ENCODE measurements at regions not wholly inside any gene's neighbourhood (a gene's known extent, or its start where the extent isn't known, plus 50 kb on each side); places are given as distances from the start of the nearest gene placed in this dataset.

- H3K9me3 Mint-ChIP-seq (ENCODE audit: low read depth), result no peaks in the 10 kb centered on the region
- no peaks in the 10 kb centered on the region for H3K36me3 Mint-ChIP-seq
- no peaks in the 10 kb centered on the region for H3K4me1 Mint-ChIP-seq (ENCODE audit: low read depth)
- no peak overlapping the region for H3K4me3 Mint-ChIP-seq
- no peaks in the 10 kb centered on the region for H3K27me3 Mint-ChIP-seq
- no peak overlapping the region for H3K27ac Mint-ChIP-seq
Observed at GRCh38 chr10:57303566-57303965, 942.5 kb upstream of the ZWINT start.

- no peaks in the 10 kb centered on the region for H3K4me1 Mint-ChIP-seq (ENCODE audit: low read depth)
Observed at GRCh38 chr10:57300718-57301117, 939.7 kb upstream of the ZWINT start.

GRCh38 chr10:57294698-57295097 is 933.6 kb upstream of the ZWINT start:
- no peak overlapping the region for H3K4me3 Mint-ChIP-seq
- H3K9me3 Mint-ChIP-seq (ENCODE audit: low read depth), result peaks cover 5% of the 10 kb centered on the region
- no peaks in the 10 kb centered on the region for H3K27me3 Mint-ChIP-seq
- H3K36me3 Mint-ChIP-seq, result no peaks in the 10 kb centered on the region
- no peak overlapping the region for H3K27ac Mint-ChIP-seq
- no peaks in the 10 kb centered on the region for H3K4me1 Mint-ChIP-seq (ENCODE audit: low read depth)

More at GRCh38 chr10:57300718-57301117, 939.7 kb upstream of the ZWINT start:
- H3K36me3 Mint-ChIP-seq, result no peaks in the 10 kb centered on the region
- no peaks in the 10 kb centered on the region for H3K27me3 Mint-ChIP-seq
- H3K4me3 Mint-ChIP-seq, result no peak overlapping the region
- H3K27ac Mint-ChIP-seq, result no peak overlapping the region
- H3K9me3 Mint-ChIP-seq (ENCODE audit: low read depth), result no peaks in the 10 kb centered on the region

DNA sequence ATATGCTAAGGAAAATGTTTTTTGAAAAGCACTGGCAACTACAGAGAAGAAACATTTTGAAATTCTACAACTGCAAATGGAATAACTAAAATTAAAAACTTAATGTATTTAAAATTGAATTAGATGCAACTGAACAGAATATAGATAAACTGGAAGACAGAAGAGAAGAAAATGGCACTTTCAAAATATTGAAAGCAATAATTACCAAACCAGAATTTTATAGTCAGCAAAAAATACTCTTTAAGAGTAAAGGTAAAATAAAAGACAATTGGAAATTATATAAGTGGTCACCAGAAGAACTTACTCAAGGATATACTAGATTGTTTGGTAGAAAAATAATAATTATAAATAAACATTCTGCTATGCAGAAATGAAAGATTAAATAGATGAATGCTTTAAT is 927.7 kb upstream of the ZWINT start:
- no peak overlapping the region for H3K27ac Mint-ChIP-seq
- H3K36me3 Mint-ChIP-seq, result no peaks in the 10 kb centered on the region

GRCh38 chr10:57262892-57263291 is 901.8 kb upstream of the ZWINT start:
- no peak overlapping the region for H3K27ac Mint-ChIP-seq
- no peak overlapping the region for H3K4me3 Mint-ChIP-seq
- H3K9me3 Mint-ChIP-seq (ENCODE audit: low read depth), result peaks cover 10% of the 10 kb centered on the region
- H3K4me1 Mint-ChIP-seq (ENCODE audit: low read depth), result no peaks in the 10 kb centered on the region
- H3K27me3 Mint-ChIP-seq, result no peaks in the 10 kb centered on the region
- H3K36me3 Mint-ChIP-seq, result no peaks in the 10 kb centered on the region

More for the DNA sequence above, 927.7 kb upstream of the ZWINT start:
- peaks cover 5% of the 10 kb centered on the region for H3K9me3 Mint-ChIP-seq (ENCODE audit: low read depth)
- no peaks in the 10 kb centered on the region for H3K4me1 Mint-ChIP-seq (ENCODE audit: low read depth)
- H3K4me3 Mint-ChIP-seq, result no peak overlapping the region
- no peaks in the 10 kb centered on the region for H3K27me3 Mint-ChIP-seq

DNA sequence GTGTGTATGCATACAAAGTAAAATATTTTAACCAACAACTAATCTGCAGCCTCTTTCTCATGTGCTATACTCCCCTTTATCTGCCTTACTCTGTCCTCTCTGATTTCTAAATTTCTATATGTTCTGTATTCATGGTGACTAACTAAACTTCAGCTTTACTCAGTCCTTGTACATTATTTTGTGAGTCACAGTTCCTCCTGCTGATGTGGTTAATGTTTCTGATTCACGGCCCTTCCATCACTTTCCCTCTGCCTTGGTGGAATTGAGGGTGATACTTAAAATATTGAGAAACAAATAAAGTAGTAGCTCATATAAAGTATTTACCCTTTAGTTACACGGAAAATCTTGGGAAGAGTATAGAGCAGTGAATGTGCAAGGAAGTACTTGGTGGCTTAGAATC is 899.1 kb upstream of the ZWINT start:
- Mint-ChIP-seq H3K27ac (no peak overlapping the region), H3K36me3 (no peaks in the 10 kb centered on the region), H3K27me3 (no peaks in the 10 kb centered on the region), H3K4me1 (ENCODE audit: low read depth) (no peaks in the 10 kb centered on the region), H3K9me3 (ENCODE audit: low read depth) (peaks cover 10% of the 10 kb centered on the region), H3K4me3 (no peak overlapping the region)

GRCh38 chr10:57249615-57250281 is 888.7 kb upstream of the ZWINT start:
- Mint-ChIP-seq H3K9me3 (ENCODE audit: low read depth) (no peaks in the 10 kb centered on the region), H3K4me3 (no peak overlapping the region), H3K27ac (no peak overlapping the region), H3K36me3 (no peaks in the 10 kb centered on the region), H3K27me3 (no peaks in the 10 kb centered on the region), H3K4me1 (ENCODE audit: low read depth) (no peaks in the 10 kb centered on the region)

DNA sequence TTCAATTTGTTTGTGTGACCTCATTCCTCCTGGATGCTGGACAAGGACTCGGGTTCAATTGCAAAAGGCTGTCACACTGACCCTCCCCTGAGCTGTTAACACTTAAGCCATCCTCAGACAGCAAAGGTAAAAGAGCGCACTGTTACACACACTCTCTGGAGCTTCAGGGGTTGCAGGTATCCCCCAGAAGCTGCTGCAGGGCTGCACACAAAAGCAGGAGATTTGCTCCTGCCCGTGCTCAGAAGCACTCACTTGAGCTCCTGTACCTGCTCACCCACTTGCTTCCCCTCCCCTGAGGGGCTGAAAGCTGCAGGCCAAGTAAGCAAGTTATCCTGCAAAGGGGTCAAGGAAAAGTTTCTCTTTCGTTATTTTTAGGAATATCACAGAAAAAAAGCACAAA is 886.2 kb upstream of the ZWINT start:
- no peak overlapping the region for H3K4me3 Mint-ChIP-seq

GRCh38 chr10:57225920-57226319 is 864.9 kb upstream of the ZWINT start:
- no peaks in the 10 kb centered on the region for H3K36me3 Mint-ChIP-seq
- no peaks in the 10 kb centered on the region for H3K27me3 Mint-ChIP-seq

More for the DNA sequence above, 886.2 kb upstream of the ZWINT start:
- Mint-ChIP-seq H3K27me3 (no peaks in the 10 kb centered on the region), H3K9me3 (ENCODE audit: low read depth) (no peaks in the 10 kb centered on the region), H3K4me1 (ENCODE audit: low read depth) (no peaks in the 10 kb centered on the region), H3K36me3 (no peaks in the 10 kb centered on the region), H3K27ac (no peak overlapping the region)

DNA sequence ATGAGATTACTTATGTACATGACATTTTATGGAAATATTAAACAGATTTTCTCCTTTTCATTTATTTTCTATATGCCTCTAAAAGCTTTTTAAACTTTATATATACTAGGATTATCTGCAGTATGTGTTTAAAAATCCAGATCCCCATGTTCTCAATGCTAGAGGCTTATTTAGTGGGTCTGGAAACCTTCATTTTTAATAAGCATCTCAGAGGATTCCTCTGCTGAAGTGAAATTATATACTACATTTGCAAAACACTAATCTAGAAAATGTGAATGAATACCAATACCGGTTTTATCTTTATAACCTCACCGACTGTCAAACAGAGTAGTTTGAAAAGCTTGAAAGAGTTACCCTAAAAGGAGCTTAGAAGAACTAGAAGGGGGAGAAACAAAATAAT is 863.8 kb upstream of the ZWINT start:
- H3K4me3 Mint-ChIP-seq, result no peak overlapping the region
- H3K27me3 Mint-ChIP-seq, result no peaks in the 10 kb centered on the region
- H3K27ac Mint-ChIP-seq, result no peak overlapping the region
- H3K9me3 Mint-ChIP-seq (ENCODE audit: low read depth), result peaks cover 15% of the 10 kb centered on the region
- H3K36me3 Mint-ChIP-seq, result no peaks in the 10 kb centered on the region
- no peaks in the 10 kb centered on the region for H3K4me1 Mint-ChIP-seq (ENCODE audit: low read depth)

More at GRCh38 chr10:57225920-57226319, 864.9 kb upstream of the ZWINT start:
- Mint-ChIP-seq H3K4me1 (ENCODE audit: low read depth) (no peaks in the 10 kb centered on the region), H3K27ac (no peak overlapping the region), H3K9me3 (ENCODE audit: low read depth) (peaks cover 23% of the 10 kb centered on the region), H3K4me3 (no peak overlapping the region)

DNA sequence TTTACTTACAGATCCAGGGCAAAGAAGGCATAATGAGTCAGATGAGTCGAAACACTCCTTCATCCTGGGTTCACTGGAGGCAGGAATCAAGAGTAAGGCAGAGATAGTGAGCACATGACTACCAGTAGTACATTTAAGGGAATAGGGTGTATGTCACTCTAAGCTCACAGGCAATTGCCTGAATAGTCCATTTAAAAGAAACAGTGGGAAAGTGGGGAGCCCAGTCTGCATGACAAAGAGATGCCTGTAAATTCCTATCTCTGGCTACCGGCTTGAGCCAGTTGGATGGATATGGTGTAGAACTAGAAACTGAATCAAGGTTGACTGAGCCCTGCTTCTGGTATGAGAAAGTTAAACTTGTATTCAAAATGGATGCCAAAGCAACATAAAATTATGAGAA is 861.5 kb upstream of the ZWINT start:
- H3K9me3 Mint-ChIP-seq (ENCODE audit: low read depth), result peaks cover 10% of the 10 kb centered on the region
- no peaks in the 10 kb centered on the region for H3K27me3 Mint-ChIP-seq
- H3K36me3 Mint-ChIP-seq, result no peaks in the 10 kb centered on the region
- H3K4me3 Mint-ChIP-seq, result no peak overlapping the region
- H3K4me1 Mint-ChIP-seq (ENCODE audit: low read depth), result no peaks in the 10 kb centered on the region
- no peak overlapping the region for H3K27ac Mint-ChIP-seq

DNA sequence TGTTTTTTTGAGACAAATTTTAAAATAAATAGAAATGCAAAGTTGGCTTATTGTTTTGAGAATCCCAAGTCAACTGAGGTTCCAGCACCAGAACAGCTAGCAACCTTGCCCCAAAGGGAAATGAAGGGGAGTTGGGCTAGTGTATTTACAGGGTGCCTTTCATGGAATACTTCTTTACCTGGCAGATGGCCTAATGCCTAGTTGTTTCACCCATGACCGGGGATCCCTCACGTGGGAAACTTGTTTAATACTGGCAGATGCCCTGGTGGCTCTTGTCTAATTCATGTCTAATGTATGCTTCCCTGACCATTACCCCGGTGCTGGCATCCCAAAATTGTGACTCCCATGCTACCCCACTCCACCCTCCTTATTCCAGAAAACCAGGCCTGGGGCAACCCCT is 861.1 kb upstream of the ZWINT start:
- Mint-ChIP-seq H3K4me1 (ENCODE audit: low read depth) (no peaks in the 10 kb centered on the region), H3K36me3 (no peaks in the 10 kb centered on the region), H3K27me3 (no peaks in the 10 kb centered on the region), H3K4me3 (no peak overlapping the region), H3K27ac (no peak overlapping the region), H3K9me3 (ENCODE audit: low read depth) (peaks cover 10% of the 10 kb centered on the region)

GRCh38 chr10:57221674-57222073 is 860.6 kb upstream of the ZWINT start:
- Mint-ChIP-seq H3K4me3 (no peak overlapping the region), H3K36me3 (no peaks in the 10 kb centered on the region), H3K4me1 (ENCODE audit: low read depth) (no peaks in the 10 kb centered on the region), H3K9me3 (ENCODE audit: low read depth) (peaks cover 10% of the 10 kb centered on the region), H3K27me3 (no peaks in the 10 kb centered on the region), H3K27ac (no peak overlapping the region)

- Mint-ChIP-seq H3K9me3 (ENCODE audit: low read depth) (peaks cover 6% of the 10 kb centered on the region), H3K4me1 (ENCODE audit: low read depth) (no peaks in the 10 kb centered on the region), H3K4me3 (no peak overlapping the region), H3K36me3 (no peaks in the 10 kb centered on the region), H3K27ac (no peak overlapping the region), H3K27me3 (no peaks in the 10 kb centered on the region)
Observed at GRCh38 chr10:57218382-57218781, 857.3 kb upstream of the ZWINT start.

DNA sequence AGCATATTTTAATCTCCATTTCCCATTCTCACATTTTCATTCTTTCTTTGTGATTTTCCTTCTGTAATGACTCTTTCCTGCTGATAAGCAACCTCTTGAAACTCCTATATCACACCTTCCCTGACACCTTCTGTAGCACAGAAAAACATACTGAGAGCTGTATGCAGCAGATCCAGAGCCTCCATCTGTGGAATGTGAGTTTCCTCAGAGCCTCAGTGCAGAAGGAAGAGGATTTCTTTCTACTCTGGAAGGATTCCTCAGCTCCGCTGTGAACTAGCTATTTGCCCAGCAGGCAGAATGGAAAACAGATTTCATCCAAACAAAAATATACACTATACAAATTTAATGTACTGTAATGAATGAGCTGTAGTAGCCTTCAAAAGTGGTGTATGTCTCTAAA is 841.3 kb upstream of the ZWINT start:
- no peaks in the 10 kb centered on the region for H3K9me3 Mint-ChIP-seq (ENCODE audit: low read depth)
- H3K27me3 Mint-ChIP-seq, result no peaks in the 10 kb centered on the region
- H3K36me3 Mint-ChIP-seq, result no peaks in the 10 kb centered on the region
- H3K4me3 Mint-ChIP-seq, result no peak overlapping the region
- no peak overlapping the region for H3K27ac Mint-ChIP-seq
- no peaks in the 10 kb centered on the region for H3K4me1 Mint-ChIP-seq (ENCODE audit: low read depth)

DNA sequence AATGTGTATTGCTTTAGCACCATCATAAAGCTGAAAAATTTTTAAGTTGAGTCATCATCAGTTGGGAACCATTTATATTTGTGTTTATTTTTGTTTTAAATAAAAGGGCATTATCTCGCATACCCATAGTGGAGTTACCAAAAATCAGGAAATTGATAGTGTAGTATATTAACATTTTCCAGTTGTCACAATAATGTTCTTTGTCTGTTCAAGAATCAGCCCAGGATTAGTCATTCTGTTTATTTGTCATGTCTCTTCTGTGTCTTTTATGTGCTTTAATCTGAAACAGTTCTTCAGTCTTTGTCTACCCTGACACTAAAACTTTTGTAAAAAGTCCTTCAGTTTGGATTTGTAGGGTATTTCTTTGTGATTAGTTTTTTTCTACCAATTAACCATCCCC is 827.8 kb upstream of the ZWINT start:
- Mint-ChIP-seq H3K27me3 (no peaks in the 10 kb centered on the region), H3K4me1 (ENCODE audit: low read depth) (no peaks in the 10 kb centered on the region), H3K36me3 (no peaks in the 10 kb centered on the region), H3K4me3 (no peak overlapping the region), H3K27ac (no peak overlapping the region), H3K9me3 (ENCODE audit: low read depth) (peaks cover 9% of the 10 kb centered on the region)
